Suprapubic skin (tissue), 4 donors: ENCODE measurements at regions not wholly inside any gene's neighbourhood (a gene's known extent, or its start where the extent isn't known, plus 50 kb on each side); places are given as distances from the start of the nearest gene placed in this dataset.

Source experiments
- EP300 ChIP-seq: sonication (generic); formaldehyde crosslinking; IDR thresholded peaks from one replicate; pipeline ENCODE4 v1.6.1; 2017; ENCODE audit warnings: antibody characterized with exemption
- POLR2A ChIP-seq, 2 donors: fragments of 450-650 bp; IDR thresholded peaks; one replicate each; pipeline ENCODE4 v1.6.1; 2017; ENCODE audit warnings: antibody characterized with exemption in 2 of 2, mild to moderate bottlenecking in 2 of 2, moderate library complexity in 2 of 2
- POLR2AphosphoS5 ChIP-seq, 3 donors: sonication (generic); formaldehyde crosslinking; IDR thresholded peaks; one replicate each; pipeline ENCODE4 v1.6.1; 2017; ENCODE audit warnings: antibody characterized with exemption in 3 of 3
- TF ChIP-seq, protein P1 (sequence below), 2 donors: fragments of 200-600 bp in 1 of 2; fragments of 450-650 bp in 1 of 2; sonication (generic) in 1 of 2; IDR thresholded peaks; one replicate each; pipeline ENCODE4 v1.5.1; 2016 to 2019; ENCODE audit warnings: antibody characterized with exemption in 2 of 2, mild to moderate bottlenecking in 1 of 2, moderate library complexity in 1 of 2

DNA sequence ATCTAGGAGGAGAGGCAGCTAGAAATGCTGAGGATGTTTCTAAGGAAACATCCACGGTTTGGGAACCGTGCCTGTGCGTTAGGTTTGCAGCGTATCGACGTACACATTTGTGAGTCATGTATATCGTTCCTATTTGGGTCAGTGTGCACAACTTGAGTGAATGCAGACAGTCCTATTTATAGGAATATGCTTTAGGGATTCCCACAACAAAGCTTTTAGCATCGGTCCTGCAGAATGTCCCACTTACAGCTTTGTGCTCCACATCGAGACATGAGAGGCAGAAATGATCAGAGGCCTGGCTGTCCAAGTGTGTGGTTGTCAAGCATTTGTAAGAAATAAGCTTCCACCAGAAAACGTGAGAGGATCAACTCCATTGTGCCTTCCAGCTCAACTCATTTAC is 1282.7 kb upstream of the WWC1 start:
- TF ChIP-seq, protein P1, sequence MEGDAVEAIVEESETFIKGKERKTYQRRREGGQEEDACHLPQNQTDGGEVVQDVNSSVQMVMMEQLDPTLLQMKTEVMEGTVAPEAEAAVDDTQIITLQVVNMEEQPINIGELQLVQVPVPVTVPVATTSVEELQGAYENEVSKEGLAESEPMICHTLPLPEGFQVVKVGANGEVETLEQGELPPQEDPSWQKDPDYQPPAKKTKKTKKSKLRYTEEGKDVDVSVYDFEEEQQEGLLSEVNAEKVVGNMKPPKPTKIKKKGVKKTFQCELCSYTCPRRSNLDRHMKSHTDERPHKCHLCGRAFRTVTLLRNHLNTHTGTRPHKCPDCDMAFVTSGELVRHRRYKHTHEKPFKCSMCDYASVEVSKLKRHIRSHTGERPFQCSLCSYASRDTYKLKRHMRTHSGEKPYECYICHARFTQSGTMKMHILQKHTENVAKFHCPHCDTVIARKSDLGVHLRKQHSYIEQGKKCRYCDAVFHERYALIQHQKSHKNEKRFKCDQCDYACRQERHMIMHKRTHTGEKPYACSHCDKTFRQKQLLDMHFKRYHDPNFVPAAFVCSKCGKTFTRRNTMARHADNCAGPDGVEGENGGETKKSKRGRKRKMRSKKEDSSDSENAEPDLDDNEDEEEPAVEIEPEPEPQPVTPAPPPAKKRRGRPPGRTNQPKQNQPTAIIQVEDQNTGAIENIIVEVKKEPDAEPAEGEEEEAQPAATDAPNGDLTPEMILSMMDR (IDR thresholded peaks at IDR 0.05) = no peak
- TF ChIP-seq POLR2A (IDR thresholded peaks at IDR 0.05) = no peak
- no peak for TF ChIP-seq EP300
- TF ChIP-seq POLR2AphosphoS5 (IDR thresholded peaks at IDR 0.05) = no peak
